ENCODE measurements at regions not wholly inside any gene's neighbourhood (a gene's known extent, or its start where the extent isn't known, plus 50 kb on each side); places are given as distances from the start of the nearest gene placed in this dataset.

GRCh38 chr19:21604951-21605476 is 99.6 kb downstream of the ZNF429 start:
- DNase-seq (no peak), ATAC-seq (no peak)
- Mint-ChIP-seq H3K27me3 (no peaks in the 10 kb centered on the region), H3K4me1 (ENCODE audit: low read depth) (peaks cover 26% of the 10 kb centered on the region), H3K9me3 (no peaks in the 10 kb centered on the region), H3K27ac (peak overlapping the region; percentile 87), H3K4me3 (peak overlapping the region; percentile 81), H3K36me3 (ENCODE audit: low read depth) (no peaks in the 10 kb centered on the region)
- TF ChIP-seq CTCF (IDR thresholded peaks at IDR 0.05), result no peak
- ChIA-PET CTCF (no interaction called here), POLR2A (no interaction called here)
- intact Hi-C loops (cut with micrococcal nuclease), result no loop called here

Measured in activated CD8-positive, alpha-beta T cell treated with anti-CD3 and anti-CD28 coated beads for 36 hours (primary cell).